LoVo (cell line): ENCODE measurements at regions not wholly inside any gene's neighbourhood (a gene's known extent, or its start where the extent isn't known, plus 50 kb on each side); places are given as distances from the start of the nearest gene placed in this dataset.
A peak's percentile ranks its signal among the peaks of the same experiment; 100 is the strongest.
"Not testable (repeated sequence)": the region's sequence is repeated elsewhere in the genome, so short reads cannot be mapped to it uniquely, and the experiment has no call there.

Experiments used
- DNase-seq: peaks from one replicate; pipeline ENCODE4 v3.0.0-alpha.2; 2016; ENCODE audit warnings: low spot score

GRCh38 chr5:121485999-121486398, 365.7 kb upstream of the FTMT start:
- DNase-seq = not testable (repeated sequence)

GRCh38 chr5:121489972-121490371, 361.7 kb upstream of the FTMT start:
- DNase-seq = no peak

GRCh38 chr5:121497176-121497575, 354.5 kb upstream of the FTMT start:
- DNase-seq = no peak

DNA sequence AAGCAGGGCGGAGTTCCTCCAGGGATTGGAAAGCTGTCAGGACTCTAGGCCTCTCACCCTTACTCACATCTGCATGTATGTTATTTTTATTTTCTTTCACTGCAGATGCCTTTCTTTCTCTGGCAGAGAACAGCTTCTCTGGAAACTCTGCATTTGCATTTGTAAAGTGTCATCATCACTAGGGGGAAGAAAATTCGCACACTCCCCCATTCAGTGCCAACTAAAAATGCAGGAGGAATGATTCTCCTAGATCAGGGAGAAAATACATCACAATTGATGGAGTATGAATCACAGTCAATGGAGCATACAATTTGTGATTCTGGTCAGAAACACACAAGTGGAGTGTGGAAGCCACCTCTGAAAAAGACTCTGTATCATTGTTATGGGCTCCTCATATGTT, 351.4 kb upstream of the FTMT start:
- no peak for DNase-seq

DNA sequence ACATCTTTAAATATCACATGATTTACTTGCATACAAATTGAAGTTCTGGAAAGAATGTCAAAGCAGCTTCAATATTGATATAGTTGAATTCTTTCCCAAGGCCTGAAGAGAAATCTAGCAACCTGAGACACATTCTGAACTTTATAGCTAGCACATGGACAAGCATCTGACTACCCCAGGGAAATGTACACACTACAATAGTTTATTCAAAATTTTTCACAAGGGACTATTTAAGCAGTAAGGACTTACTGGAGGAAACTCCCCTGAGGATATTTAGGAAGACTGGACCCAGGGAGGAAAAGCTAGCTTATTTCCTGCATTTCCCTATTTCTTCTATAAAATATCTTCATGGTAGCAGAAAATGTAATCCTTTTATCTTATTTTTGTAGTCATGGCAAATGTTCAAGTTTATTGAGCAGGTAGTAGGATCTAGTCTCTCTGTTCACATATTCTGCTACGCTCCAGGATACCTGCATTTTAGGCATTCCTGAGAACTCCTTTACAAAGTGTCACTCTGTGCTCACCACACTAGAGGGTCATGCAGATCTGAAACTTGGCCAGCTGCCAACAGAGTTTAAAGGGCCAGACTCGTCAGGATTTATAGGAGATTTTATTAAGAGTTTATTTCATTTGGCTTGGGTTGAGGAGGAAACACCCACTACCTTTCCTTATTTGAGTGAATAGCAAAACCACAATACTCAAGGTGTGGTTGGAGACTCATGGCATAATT, 348.4 kb upstream of the FTMT start:
- DNase-seq = peak; percentile 70

DNA sequence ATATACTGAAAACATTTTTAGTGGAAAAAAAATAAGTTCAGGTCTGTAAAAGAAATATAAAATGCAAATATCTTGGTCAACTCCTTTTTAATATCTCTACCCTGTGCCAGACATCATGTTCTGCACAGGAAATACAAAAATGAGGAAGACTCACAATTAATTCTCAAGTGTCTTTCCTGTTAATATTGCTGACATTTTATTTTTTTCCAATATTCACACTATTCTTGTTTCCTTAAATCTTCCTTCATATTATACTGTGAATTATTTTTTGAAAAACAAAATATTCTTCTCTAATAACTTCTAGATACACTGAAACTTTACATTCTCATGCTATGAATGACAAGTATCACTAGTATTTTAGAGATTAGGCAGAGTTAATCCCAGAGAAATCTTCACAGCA, 334.7 kb upstream of the FTMT start:
- no peak for DNase-seq

- no peak for DNase-seq
Observed at GRCh38 chr5:121525706-121526105, 326.0 kb upstream of the FTMT start.

- DNase-seq = no peak
Observed at GRCh38 chr5:121526908-121527307, 324.8 kb upstream of the FTMT start.

GRCh38 chr5:121533814-121534213, 317.9 kb upstream of the FTMT start:
- DNase-seq = no peak

DNA sequence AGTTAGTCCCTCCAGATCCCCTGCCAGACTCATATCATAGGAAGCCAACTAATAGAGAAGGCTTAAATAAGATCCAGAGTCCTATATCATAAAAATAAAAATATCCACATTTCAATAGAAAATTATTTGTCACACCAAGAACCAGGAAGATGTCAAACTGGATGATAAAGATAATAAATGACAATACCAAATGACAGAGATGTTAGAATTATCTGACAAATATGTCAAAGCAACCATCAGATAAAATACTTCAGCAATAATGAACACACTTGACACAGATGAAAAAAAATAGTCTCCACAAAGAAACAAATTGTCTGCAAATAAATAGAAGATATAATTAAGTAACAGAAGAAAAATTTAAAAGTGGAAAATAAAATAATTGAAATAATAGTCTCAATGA, 300.7 kb upstream of the FTMT start:
- DNase-seq = no peak

DNA sequence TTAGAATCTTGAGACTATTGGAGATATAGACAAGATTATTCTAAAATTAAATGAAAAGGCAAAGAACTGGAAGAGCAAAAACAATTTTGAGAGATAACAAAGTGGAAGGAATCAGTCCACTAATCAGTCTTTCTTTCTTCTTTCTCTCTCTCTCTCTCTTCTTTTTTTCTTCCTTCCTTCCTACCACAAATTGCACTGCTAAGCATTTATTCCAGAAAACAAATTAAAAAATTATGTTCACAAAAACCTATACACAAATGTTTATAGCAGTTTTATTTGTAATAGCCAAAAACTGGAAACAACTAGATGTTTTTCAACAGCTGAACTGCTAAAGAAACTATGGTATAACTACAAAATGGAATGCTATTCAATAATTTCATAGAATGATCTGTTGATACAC, 291.9 kb upstream of the FTMT start:
- DNase-seq = no peak

DNA sequence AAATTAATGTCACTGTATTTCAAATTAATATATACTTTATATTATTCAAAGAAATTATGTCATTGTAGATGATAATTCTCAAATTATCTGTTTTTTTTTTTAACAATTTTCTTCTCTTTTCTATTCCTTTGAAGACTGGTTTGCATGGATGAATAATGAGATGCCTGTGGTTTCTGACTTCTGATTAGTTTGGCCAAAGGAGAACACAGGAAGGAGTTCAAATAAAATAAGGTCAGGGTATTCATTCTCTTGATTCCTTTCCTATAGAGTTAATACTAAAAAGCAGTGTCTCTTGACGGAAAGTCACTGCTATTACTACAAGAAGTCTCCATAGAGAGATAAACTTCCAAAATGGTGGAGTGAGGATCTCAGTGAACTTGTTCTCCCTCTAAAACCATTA, 279.6 kb upstream of the FTMT start:
- DNase-seq = no peak

DNA sequence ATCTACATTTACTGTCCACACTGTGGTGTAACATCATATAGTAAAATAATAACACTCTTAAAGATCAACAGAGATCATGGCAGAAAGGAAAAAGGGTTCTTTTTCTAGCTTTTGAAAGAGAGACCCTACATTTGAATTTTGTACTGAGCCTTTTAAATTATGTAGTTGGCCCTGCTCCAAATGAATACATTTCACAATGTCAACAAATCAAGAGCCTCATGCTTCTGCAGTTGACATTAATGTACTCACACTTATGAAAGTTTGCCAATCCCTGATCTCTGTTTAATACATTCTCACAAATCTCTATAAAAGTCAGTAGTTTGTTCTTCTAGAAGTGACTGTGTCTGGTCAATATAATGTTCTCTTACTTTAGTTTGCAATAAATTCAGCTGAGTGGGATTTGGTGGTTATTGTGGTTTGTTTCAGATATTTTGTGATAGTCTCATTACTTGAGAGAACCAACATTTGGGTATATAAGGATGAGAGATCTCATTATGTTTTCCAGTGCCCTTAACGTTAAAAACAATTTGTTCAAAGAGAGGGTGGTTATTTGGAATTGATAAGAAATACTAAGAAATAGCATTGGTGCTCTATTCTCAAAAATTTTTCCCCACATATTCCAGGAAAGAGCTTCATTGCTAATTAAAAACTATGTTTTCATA, 277.8 kb upstream of the FTMT start:
- DNase-seq = no peak

DNA sequence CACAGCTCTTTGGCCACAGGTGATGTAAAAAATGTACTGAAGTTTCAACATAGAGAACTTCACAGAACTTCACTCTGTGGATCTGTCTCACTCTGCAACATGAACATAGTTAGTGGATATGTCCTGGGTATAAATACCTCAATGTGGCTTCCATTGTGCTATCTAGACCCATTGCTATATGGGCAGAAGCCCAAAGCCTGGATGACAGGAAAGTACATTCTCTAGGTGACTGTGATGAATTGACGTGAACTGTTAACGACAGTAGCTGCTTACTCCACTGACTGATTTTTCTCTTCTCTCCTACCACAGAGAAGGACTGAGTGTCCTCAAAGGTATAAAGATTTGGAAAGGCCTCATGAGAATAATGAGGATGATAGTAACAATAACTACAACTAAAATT, 270.1 kb upstream of the FTMT start:
- no peak for DNase-seq

GRCh38 chr5:121596882-121597281, 254.8 kb upstream of the FTMT start:
- no peak for DNase-seq

- DNase-seq = no peak
Observed at GRCh38 chr5:121608826-121609225, 242.9 kb upstream of the FTMT start.

GRCh38 chr5:121624035-121624434, 227.6 kb upstream of the FTMT start:
- DNase-seq = no peak

GRCh38 chr5:121628783-121629182, 222.9 kb upstream of the FTMT start:
- DNase-seq = no peak

DNA sequence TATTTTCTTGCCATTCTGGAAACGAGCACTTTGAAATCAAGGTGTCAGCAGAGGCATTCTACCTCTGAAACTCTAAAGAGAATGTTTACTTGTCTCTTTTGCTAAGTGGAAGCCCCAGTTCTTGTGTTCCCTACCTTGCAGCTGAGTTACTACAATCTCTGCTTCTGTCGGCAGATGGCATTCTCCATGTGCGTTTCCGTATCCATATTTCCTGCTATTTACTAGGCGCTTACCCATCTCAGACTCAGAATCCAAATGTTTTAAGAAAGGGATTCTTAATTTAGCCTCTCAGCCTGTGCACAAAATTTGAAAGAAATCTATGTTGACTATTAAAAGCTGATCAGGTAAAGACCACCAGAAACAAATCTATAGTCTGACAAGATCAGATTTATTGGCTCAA, 221.3 kb upstream of the FTMT start:
- DNase-seq = no peak

DNA sequence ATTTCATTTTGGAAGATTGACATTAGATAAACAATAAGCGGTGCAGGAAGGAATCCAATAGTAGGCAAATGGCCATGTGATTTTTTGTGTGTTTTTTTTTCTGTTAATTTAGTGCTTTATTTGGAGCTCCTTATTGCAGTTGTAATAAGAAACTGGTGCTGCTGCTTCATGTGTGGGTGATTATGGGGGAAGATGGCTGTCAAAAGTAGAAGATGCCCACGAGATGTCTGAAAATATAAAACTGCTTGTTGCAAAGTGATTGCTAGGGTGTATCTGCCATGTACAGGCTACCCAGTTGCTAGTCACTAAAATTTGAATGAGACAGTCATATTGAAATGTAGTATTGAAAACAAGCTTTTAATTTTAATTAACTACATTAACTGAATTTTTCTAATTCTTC, 216.7 kb upstream of the FTMT start:
- no peak for DNase-seq

DNA sequence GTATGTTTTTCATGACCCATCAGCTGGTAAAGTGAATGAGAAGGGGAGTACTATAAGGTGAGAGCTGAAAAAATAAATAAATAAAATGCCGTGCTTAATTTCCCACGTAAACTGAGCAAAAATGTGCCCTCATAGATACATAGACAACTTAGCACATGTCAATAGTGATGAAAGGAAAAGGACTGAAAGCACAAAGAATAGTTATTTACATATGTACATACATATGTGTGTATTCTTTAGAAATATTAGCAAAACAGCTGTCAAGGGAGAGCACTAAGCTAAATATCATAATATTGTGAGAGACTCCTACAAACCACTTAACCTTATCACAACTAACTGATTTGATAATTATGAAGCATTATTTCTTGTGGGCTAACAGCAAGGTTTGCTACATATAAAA, 213.6 kb upstream of the FTMT start:
- no peak for DNase-seq

DNA sequence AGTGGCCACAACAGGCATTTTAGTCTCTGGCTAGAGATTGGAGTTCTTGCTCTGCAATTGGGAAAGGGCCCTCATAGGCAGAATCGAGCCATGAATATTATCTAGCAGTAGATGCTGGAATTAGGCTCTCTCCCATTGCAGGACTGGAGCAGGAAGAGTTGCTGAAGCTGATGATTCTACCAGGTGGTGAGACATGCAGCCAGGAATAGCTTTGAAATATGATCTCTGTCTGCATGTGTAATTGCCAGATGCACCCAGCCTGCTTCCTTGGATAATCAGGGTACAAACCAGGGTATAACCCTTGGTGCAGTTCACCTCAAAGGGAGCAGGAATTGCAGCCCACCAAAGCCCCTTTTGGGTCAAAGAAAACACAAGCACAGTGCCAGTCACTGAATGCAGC, 211.4 kb upstream of the FTMT start:
- no peak for DNase-seq

DNA sequence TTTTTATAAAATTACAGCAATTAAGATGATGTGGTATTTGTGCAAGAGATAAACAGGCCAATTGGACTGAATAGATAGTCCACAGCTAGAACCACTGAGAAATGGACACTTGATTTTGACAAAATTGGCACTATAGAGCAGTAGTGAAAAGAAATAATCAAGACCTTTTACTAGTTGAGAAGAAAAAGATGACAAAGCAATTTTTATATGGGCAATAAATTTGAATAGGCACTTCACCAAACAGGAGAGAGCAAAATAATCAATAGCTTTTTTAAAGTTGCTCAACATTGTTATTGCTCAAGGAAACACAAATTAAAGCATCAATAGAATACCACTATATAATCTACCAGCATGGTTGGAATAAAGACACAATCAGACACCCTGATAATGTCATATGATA, 193.5 kb upstream of the FTMT start:
- DNase-seq = no peak

DNA sequence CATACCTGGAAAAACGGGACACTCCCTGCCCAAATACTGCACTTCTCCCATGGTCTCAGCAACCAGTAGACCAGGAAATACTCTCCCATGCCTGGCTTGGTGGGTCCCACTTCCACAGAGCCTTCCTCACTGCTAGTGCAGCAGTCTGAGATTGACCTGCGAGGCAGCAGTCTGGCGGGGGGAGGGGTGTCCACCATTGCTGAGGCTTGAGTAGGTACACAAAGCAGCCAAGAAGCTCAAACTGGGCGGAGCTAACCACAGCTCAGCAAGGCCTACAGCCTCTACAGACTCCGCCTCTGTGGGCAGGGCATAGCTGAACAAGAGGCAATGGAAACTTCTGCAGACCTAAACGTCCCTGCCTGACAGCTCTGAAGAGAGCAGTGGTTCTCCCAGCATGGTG, 191.5 kb upstream of the FTMT start:
- no peak for DNase-seq
